ENCODE measurements at regions not wholly inside any gene's neighbourhood (a gene's known extent, or its start where the extent isn't known, plus 50 kb on each side); places are given as distances from the start of the nearest gene placed in this dataset.

DNA sequence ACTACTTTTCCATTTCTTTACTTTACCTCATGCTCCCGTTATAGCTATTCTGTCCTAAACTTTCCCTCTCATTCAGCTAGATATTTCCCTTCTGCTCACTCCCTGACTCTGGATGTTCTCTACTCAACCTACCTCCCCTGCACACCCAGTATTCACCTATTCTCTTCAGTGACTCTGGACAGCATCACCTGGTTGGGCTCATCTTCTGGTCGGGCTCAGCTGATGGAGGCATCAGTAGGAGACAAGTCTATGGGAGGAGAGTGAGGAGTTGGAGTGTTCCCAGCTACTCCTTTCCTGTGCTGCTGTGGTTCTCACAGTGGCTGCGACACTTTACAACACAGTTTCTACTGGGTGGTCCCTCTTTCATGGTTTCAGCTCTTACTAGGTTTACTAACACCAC lies 493.9 kb downstream of the DMAC1 start:
- peaks cover 0 to 5% of the 10 kb centered on the region in 2 donors for H3K9me3 ChIP-seq
- no peaks in the 10 kb centered on the region for H3K27me3 ChIP-seq
- TF ChIP-seq, protein P1, sequence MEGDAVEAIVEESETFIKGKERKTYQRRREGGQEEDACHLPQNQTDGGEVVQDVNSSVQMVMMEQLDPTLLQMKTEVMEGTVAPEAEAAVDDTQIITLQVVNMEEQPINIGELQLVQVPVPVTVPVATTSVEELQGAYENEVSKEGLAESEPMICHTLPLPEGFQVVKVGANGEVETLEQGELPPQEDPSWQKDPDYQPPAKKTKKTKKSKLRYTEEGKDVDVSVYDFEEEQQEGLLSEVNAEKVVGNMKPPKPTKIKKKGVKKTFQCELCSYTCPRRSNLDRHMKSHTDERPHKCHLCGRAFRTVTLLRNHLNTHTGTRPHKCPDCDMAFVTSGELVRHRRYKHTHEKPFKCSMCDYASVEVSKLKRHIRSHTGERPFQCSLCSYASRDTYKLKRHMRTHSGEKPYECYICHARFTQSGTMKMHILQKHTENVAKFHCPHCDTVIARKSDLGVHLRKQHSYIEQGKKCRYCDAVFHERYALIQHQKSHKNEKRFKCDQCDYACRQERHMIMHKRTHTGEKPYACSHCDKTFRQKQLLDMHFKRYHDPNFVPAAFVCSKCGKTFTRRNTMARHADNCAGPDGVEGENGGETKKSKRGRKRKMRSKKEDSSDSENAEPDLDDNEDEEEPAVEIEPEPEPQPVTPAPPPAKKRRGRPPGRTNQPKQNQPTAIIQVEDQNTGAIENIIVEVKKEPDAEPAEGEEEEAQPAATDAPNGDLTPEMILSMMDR (IDR thresholded peaks at IDR 0.05) = no peak
- H3K36me3 ChIP-seq = no peaks in the 10 kb centered on the region
- DNase-seq (ENCODE audit: low spot score in 2 of 2) = no peak
- no peak overlapping the region for H3K27ac ChIP-seq
- H3K4me1 ChIP-seq = no peaks in the 10 kb centered on the region
- intact Hi-C loops (cut with DNase I) = no loop called here
- H3K4me3 ChIP-seq = no peak overlapping the region

DNA sequence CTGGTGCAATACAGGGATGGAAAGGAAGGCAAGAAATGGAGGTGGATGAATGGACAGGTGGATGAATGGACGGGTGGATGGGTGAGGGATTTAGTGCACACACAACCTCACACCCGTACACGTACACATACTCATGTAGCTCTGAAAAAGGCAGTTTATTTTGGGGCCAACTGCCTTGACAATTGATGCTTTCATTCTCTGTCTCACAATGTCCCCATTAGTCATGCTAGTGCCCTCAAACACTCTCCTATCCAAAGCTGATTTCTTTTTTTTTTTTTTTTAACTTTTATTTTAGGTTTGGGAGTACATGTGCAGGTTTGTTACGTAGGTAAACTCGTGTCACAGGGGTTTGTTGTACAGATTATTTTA lies 495.0 kb downstream of the DMAC1 start:
- Histone ChIP-seq H3K4me3 (no peak overlapping the region), H3K36me3 (no peaks in the 10 kb centered on the region), H3K9me3 (no peaks in the 10 kb centered on the region), H3K27me3 (no peaks in the 10 kb centered on the region), H3K4me1 (no peaks in the 10 kb centered on the region), H3K27ac (no peak overlapping the region)
- DNase-seq (ENCODE audit: low spot score in 2 of 2) = no peak
- intact Hi-C loops (cut with DNase I) = no loop called here
- TF ChIP-seq, protein P1 (IDR thresholded peaks at IDR 0.05) = no peak

DNA sequence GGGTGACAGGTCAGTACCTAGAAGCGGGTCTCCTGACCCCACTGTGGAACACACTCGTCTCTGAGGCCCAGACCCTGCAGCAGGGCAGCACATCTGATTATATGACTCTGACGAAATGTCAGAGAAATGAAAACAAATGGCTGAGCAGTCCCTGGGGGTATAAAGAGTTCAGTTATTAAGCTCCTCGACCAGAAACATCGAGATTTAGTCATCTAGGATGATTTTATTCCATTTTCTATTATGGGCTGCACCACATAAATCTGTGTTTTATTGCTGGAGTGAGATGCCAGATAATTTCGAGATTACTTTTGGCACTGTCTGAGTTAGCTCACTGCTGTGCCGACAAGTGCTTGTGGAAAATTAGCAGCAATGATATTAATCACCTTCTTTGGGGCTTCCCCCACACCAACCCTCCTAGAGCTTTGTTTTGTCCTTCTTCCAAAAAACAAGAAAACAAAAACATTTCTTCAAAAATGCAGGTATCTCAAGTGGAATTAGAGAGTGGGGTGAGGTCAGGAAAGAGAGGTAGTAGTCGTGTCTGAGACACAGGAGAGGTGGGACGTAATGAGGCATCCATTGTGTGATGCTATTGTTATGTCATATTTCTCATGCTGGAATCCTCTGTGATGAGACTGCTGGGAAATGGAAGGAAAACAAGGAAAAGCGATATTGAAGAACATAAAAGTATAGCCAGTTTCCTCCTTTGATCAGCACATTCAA lies 495.5 kb downstream of the DMAC1 start:
- no peaks in the 10 kb centered on the region for H3K9me3 ChIP-seq
- intact Hi-C loops (cut with DNase I) = no loop called here
- TF ChIP-seq, protein P1 (IDR thresholded peaks at IDR 0.05) = no peak

DNA sequence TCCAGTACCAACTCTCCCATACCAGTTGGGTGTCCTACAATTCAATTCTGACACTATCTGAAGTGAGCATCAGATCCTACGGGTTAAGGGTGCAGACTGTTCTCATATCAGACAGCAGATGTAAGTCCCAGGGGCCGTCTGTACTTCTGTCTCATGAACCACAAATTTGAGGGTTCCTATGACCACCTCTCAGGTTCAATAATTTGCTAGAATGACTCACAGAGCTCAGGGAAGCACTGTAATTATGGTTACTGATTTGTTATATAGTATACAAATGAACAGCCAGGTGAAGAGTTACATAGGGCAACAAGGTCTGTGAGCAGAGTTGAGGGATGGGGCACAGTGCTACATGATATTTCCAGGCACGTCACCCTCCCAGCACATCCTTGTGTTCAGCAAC lies 499.1 kb downstream of the DMAC1 start:
- no peaks in the 10 kb centered on the region for H3K4me1 ChIP-seq
- intact Hi-C loops (cut with DNase I) = no loop called here
- no peak for DNase-seq (ENCODE audit: low spot score in 2 of 2)
- no peaks in the 10 kb centered on the region for H3K36me3 ChIP-seq
- TF ChIP-seq, protein P1 (IDR thresholded peaks at IDR 0.05) = no peak
- no peaks in the 10 kb centered on the region for H3K27me3 ChIP-seq
- H3K9me3 ChIP-seq = no peaks in the 10 kb centered on the region
- H3K4me3 ChIP-seq = no peak overlapping the region
- H3K27ac ChIP-seq = no peak overlapping the region

More for the DNA sequence above, 495.5 kb downstream of the DMAC1 start:
- Histone ChIP-seq H3K27me3 (no peaks in the 10 kb centered on the region), H3K27ac (no peak overlapping the region), H3K4me3 (no peak overlapping the region), H3K4me1 (no peaks in the 10 kb centered on the region), H3K36me3 (no peaks in the 10 kb centered on the region)
- DNase-seq (ENCODE audit: low spot score in 2 of 2) = no peak

DNA sequence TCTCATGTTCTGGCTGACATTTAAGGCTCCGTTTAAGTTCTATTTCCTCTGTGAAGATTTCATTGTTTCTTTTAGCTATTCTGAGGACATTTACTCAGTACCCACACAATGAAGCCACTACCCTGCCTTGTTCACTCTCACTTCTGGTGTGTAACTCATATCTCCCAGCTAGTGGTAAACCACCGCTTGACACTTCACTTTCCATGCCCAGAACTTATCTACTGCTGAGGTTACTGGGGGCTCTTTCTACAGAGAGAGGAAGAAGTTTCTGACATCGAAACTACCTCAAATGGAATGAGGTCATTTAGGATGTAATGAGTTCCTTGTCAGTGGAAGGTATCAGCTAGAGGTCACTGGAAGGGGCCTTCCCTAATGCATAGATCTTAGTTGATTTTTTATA lies 501.5 kb downstream of the DMAC1 start:
- H3K4me3 ChIP-seq = no peak overlapping the region
- no peaks in the 10 kb centered on the region for H3K9me3 ChIP-seq
- intact Hi-C loops (cut with DNase I) = no loop called here
- no peaks in the 10 kb centered on the region for H3K36me3 ChIP-seq
- no peaks in the 10 kb centered on the region for H3K4me1 ChIP-seq
- no peak for DNase-seq (ENCODE audit: low spot score in 2 of 2)
- H3K27ac ChIP-seq = no peak overlapping the region
- no peaks in the 10 kb centered on the region for H3K27me3 ChIP-seq
- TF ChIP-seq, protein P1 (IDR thresholded peaks at IDR 0.05) = no peak

DNA sequence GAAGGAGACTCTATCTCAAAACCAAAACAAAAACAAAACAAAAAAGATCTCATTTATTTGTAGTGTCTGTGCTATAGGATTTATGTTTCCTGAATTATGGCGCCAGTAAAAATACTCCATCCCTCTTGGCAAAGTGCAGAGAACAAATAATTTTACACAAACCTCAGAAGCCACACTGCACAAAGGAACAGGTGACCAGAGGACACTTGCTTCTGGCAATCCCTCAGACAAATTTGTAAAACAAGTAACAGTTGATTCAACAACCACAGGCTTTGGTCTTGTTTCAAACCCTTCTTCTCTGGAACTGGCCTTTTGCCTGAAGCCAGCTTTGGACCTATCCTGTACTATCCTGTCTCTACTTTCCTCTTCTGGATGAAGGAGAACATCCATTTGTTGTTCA lies 502.1 kb downstream of the DMAC1 start:
- Histone ChIP-seq H3K36me3 (no peaks in the 10 kb centered on the region), H3K4me3 (no peak overlapping the region), H3K27ac (no peak overlapping the region), H3K4me1 (no peaks in the 10 kb centered on the region), H3K9me3 (no peaks in the 10 kb centered on the region), H3K27me3 (no peaks in the 10 kb centered on the region)
- TF ChIP-seq, protein P1 (IDR thresholded peaks at IDR 0.05) = no peak
- intact Hi-C loops (cut with DNase I) = no loop called here
- no peak for DNase-seq (ENCODE audit: low spot score in 2 of 2)
